ENCODE measurements at regions not wholly inside any gene's neighbourhood (a gene's known extent, or its start where the extent isn't known, plus 50 kb on each side); places are given as distances from the start of the nearest gene placed in this dataset.

DNA sequence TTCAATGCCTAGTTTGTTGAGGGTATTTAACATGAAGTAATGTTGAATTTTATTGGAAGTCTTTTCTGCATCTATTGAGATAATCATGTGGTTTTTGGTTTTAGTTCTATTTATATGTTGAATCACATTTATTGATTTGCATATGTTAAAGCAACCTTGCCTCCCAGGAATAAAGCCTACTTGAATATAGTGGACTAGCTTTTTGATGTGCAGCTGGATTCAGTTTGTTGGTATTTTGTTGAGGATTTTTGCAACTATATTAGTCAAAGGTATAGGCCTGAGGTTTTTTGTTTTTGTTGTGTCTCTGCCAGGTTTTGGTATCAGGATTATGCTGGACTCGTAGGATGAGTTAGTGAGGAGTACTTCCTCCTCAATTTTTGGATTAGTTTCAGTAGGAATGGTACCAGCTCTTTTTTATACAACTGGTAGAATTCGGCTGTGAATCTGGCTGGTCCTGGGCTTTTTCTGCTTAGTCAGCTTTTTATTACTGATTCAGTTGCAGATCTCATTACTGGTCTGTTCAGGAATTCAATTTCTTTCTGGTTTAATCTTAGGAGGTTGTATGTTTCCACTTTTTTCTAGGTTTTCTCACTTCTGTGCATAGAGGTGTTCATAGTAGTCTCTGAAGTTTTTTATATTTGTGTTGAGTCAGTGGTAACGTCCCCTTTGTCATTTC lies 209.8 kb upstream of the RBMS3 start:
- Histone ChIP-seq H3F3A (ENCODE audit: low read length, unreplicated experiment) (no peaks in the 10 kb centered on the region), H3K9ac (ENCODE audit: low read length) (no peak overlapping the region), H3K4me3 (ENCODE audit: low read length) (no peak overlapping the region), H3K27ac (ENCODE audit: low read length) (no peak overlapping the region), H3K9me3 (ENCODE audit: low read length) (no peaks in the 10 kb centered on the region), H3K4me2 (ENCODE audit: low read length) (no peak overlapping the region), H3K4me1 (ENCODE audit: insufficient read depth, low read length) (0 out of 2 replicates have a peak, but pooled peaks cover 3% of the 10 kb centered on the region), H3K36me3 (ENCODE audit: low read depth, low read length) (no peaks in the 10 kb centered on the region), H2AFZ (ENCODE audit: low read length) (no peak overlapping the region), H3K9me2 (replicated peaks; ENCODE audit: low read length) (no peaks in the 10 kb centered on the region), H4K20me1 (ENCODE audit: low read length) (no peaks in the 10 kb centered on the region), H3K27me3 (ENCODE audit: low read length) (no peaks in the 10 kb centered on the region), H3K79me2 (ENCODE audit: low read length) (no peaks in the 10 kb centered on the region)
- intact Hi-C loops (cut with micrococcal nuclease), result no loop called here
- DNase-seq, result no peak
- no TSS peak for BruUV-seq (replicated peaks)
- CTCF ChIA-PET, result no interaction called here
- no peak for TF ChIP-seq EZH2 (IDR thresholded peaks at IDR 0.05; ENCODE audit: low read length, unreplicated experiment)
- no peak for TF ChIP-seq CTCF (conservative IDR thresholded peaks at IDR 0.05; ENCODE audit: low read depth, low read length)
- no peak for TF ChIP-seq EZH2phosphoT487 (IDR thresholded peaks at IDR 0.05; ENCODE audit: borderline replicate concordance, low read length)
- ATAC-seq, result no peak
- POLR2A ChIA-PET (ENCODE audit: unreplicated experiment), result no interaction called here

- H3K4me1 ChIP-seq (ENCODE audit: insufficient read depth, low read length), result no peaks in the 10 kb centered on the region
- H3K79me2 ChIP-seq (ENCODE audit: low read length), result no peaks in the 10 kb centered on the region
- TF ChIP-seq CTCF (conservative IDR thresholded peaks at IDR 0.05; ENCODE audit: low read depth, low read length), result no peak
- no peak for TF ChIP-seq EZH2phosphoT487 (IDR thresholded peaks at IDR 0.05; ENCODE audit: borderline replicate concordance, low read length)
- TF ChIP-seq EZH2 (IDR thresholded peaks at IDR 0.05; ENCODE audit: low read length, unreplicated experiment), result no peak
- H3F3A ChIP-seq (ENCODE audit: low read length, unreplicated experiment), result no peaks in the 10 kb centered on the region
- no peaks in the 10 kb centered on the region for H3K27me3 ChIP-seq (ENCODE audit: low read length)
- 0 out of 2 replicates have a peak, but pooled peaks cover 3% of the 10 kb centered on the region for H3K9me2 ChIP-seq (replicated peaks; ENCODE audit: low read length)
- no peaks in the 10 kb centered on the region for H3K36me3 ChIP-seq (ENCODE audit: low read depth, low read length)
- BruUV-seq (replicated peaks), result no TSS peak
- no peaks in the 10 kb centered on the region for H3K9me3 ChIP-seq (ENCODE audit: low read length)
- DNase-seq (no peak), ATAC-seq (no peak)
- no peaks in the 10 kb centered on the region for H4K20me1 ChIP-seq (ENCODE audit: low read length)
- H3K4me2 ChIP-seq (ENCODE audit: low read length), result no peak overlapping the region
- ChIA-PET CTCF (no interaction called here), POLR2A (ENCODE audit: unreplicated experiment) (no interaction called here)
- no peak overlapping the region for H3K4me3 ChIP-seq (ENCODE audit: low read length)
- no peak overlapping the region for H3K27ac ChIP-seq (ENCODE audit: low read length)
- no peak overlapping the region for H2AFZ ChIP-seq (ENCODE audit: low read length)
- intact Hi-C loops (cut with micrococcal nuclease), result no loop called here
- no peak overlapping the region for H3K9ac ChIP-seq (ENCODE audit: low read length)
Measured at GRCh38 chr3:29072611-29073010, 208.3 kb upstream of the RBMS3 start.

DNA sequence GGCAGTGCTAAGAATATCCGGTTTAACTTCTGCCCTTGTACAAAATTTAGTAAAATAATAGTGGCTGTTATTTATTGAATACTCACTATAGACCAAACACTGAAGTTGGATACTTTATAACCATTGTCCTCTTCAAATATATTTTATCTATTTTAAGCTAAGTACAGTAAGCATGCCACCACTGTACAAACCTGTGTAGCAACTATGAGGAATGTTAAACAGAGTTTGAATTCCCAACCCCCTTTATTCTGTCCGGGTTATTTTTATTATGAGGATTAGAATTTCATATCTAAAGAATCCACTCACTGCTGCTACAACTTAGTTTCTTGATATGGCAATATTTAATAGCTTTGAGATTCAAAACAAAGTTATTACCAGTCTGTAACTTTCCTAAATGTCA lies 203.5 kb upstream of the RBMS3 start:
- Histone ChIP-seq H3K79me2 (ENCODE audit: low read length) (no peaks in the 10 kb centered on the region), H3K36me3 (ENCODE audit: low read depth, low read length) (no peaks in the 10 kb centered on the region), H3K9ac (ENCODE audit: low read length) (no peak overlapping the region), H4K20me1 (ENCODE audit: low read length) (no peaks in the 10 kb centered on the region), H3K27me3 (ENCODE audit: low read length) (no peaks in the 10 kb centered on the region), H3K4me2 (ENCODE audit: low read length) (no peak overlapping the region), H3K4me1 (ENCODE audit: insufficient read depth, low read length) (no peaks in the 10 kb centered on the region), H3F3A (ENCODE audit: low read length, unreplicated experiment) (no peaks in the 10 kb centered on the region), H3K27ac (ENCODE audit: low read length) (no peak overlapping the region), H2AFZ (ENCODE audit: low read length) (no peak overlapping the region), H3K9me2 (replicated peaks; ENCODE audit: low read length) (0 out of 2 replicates have a peak, but pooled peaks cover 3% of the 10 kb centered on the region), H3K4me3 (ENCODE audit: low read length) (no peak overlapping the region), H3K9me3 (ENCODE audit: low read length) (no peaks in the 10 kb centered on the region)
- no peak for TF ChIP-seq EZH2phosphoT487 (IDR thresholded peaks at IDR 0.05; ENCODE audit: borderline replicate concordance, low read length)
- no peak for TF ChIP-seq EZH2 (IDR thresholded peaks at IDR 0.05; ENCODE audit: low read length, unreplicated experiment)
- TF ChIP-seq CTCF (conservative IDR thresholded peaks at IDR 0.05; ENCODE audit: low read depth, low read length), result no peak
- no peak for ATAC-seq
- intact Hi-C loops (cut with micrococcal nuclease), result no loop called here
- no TSS peak for BruUV-seq (replicated peaks)
- ChIA-PET POLR2A (ENCODE audit: unreplicated experiment) (no interaction called here), CTCF (no interaction called here)
- peak; percentile 28 for DNase-seq
